GM18502 (cell line): ENCODE measurements at regions not wholly inside any gene's neighbourhood (a gene's known extent, or its start where the extent isn't known, plus 50 kb on each side); places are given as distances from the start of the nearest gene placed in this dataset.

Source experiments
- ATAC-seq: cut with Tn5 transposase; IDR thresholded peaks from one replicate; pipeline ENCODE4 v1.9.1; 2021; ENCODE audit warnings: mild to moderate bottlenecking; ENCODE audit not compliant: unreplicated experiment, poor library complexity

GRCh38 chr2:217691920-217692666, 310.7 kb downstream of the TNS1 start:
- ATAC-seq, result no peak

- no peak for ATAC-seq
Observed at GRCh38 chr2:217691516-217691915, 311.3 kb downstream of the TNS1 start.

- ATAC-seq, result no peak
Observed at GRCh38 chr2:217689053-217689452, 313.7 kb downstream of the TNS1 start.

GRCh38 chr2:217688494-217688893, 314.3 kb downstream of the TNS1 start:
- no peak for ATAC-seq

GRCh38 chr2:217687771-217688170, 315.0 kb downstream of the TNS1 start:
- ATAC-seq, result no peak

- ATAC-seq, result no peak
Observed at GRCh38 chr2:217685255-217685605, 317.6 kb downstream of the TNS1 start.

GRCh38 chr2:217684431-217685254, 318.2 kb downstream of the TNS1 start:
- no peak for ATAC-seq

- no peak for ATAC-seq
Observed at GRCh38 chr2:217683106-217683870, 319.5 kb downstream of the TNS1 start.

GRCh38 chr2:217681791-217682190, 321.0 kb downstream of the TNS1 start:
- no peak for ATAC-seq

- ATAC-seq, result no peak
Observed at GRCh38 chr2:217680381-217680780, 322.4 kb downstream of the TNS1 start.

- no peak for ATAC-seq
Observed at GRCh38 chr2:217673627-217674026, 329.2 kb downstream of the TNS1 start.

GRCh38 chr2:217672472-217672871, 330.3 kb downstream of the TNS1 start:
- no peak for ATAC-seq

- ATAC-seq, result no peak
Observed at GRCh38 chr2:217671871-217672270, 330.9 kb downstream of the TNS1 start.

- no peak for ATAC-seq
Observed at GRCh38 chr2:217671075-217671474, 331.7 kb downstream of the TNS1 start.

- ATAC-seq, result no peak
Observed at GRCh38 chr2:217669831-217670230, 333.0 kb downstream of the TNS1 start.

GRCh38 chr2:217667512-217667911, 335.3 kb downstream of the TNS1 start:
- ATAC-seq, result no peak

GRCh38 chr2:217667035-217667434, 335.8 kb downstream of the TNS1 start:
- ATAC-seq, result no peak

GRCh38 chr2:217666338-217666737, 336.5 kb downstream of the TNS1 start:
- ATAC-seq, result no peak

GRCh38 chr2:217664761-217665160, 338.0 kb downstream of the TNS1 start:
- no peak for ATAC-seq

GRCh38 chr2:217662984-217663602, 339.7 kb downstream of the TNS1 start:
- no peak for ATAC-seq

- no peak for ATAC-seq
Observed at GRCh38 chr2:217661378-217661777, 341.4 kb downstream of the TNS1 start.
